HepG2 (cell line): ENCODE measurements at regions not wholly inside any gene's neighbourhood (a gene's known extent, or its start where the extent isn't known, plus 50 kb on each side); places are given as distances from the start of the nearest gene placed in this dataset.

ENCODE experiments used
- ATF1 ChIP-seq: IDR thresholded peaks from 2 replicates; pipeline ENCODE4 v1.6.1; 2016; ENCODE audit warnings: mild to moderate bottlenecking, control low read depth
- PRDM10 ChIP-seq: sonication (generic); formaldehyde crosslinking; IDR thresholded peaks from 2 replicates; pipeline ENCODE4 v1.4.0; 2020; ENCODE audit warnings: low read depth, missing genetic modification reagents
- TBL1XR1 ChIP-seq: fragments of 150-350 bp; IDR thresholded peaks from 2 replicates; pipeline ENCODE4 v1.6.1; 2014; ENCODE audit warnings: borderline replicate concordance, low read length; ENCODE audit not compliant: partially characterized antibody
- ZNF609 ChIP-seq: sonication (generic); formaldehyde crosslinking; IDR thresholded peaks from 2 replicates; pipeline ENCODE4 v1.4.0; 2020; ENCODE audit warnings: mild to moderate bottlenecking, missing genetic modification reagents, borderline replicate concordance
- ZNF737 ChIP-seq: sonication (generic); formaldehyde crosslinking; IDR thresholded peaks from 2 replicates; pipeline ENCODE4 v1.5.0; 2020; ENCODE audit warnings: missing genetic modification reagents, mild to moderate bottlenecking, borderline replicate concordance
- ZNF83 ChIP-seq: sonication (generic); formaldehyde crosslinking; IDR thresholded peaks from 2 replicates; pipeline ENCODE4 v1.4.0; 2020; ENCODE audit warnings: missing genetic modification reagents, mild to moderate bottlenecking, borderline replicate concordance

- TF ChIP-seq PRDM10 (CRISPR knock-in tag) (no peak), ZNF83 (no peak), ZNF737 (CRISPR knock-in tag) (no peak), ZNF609 (no peak), ATF1 (CRISPR knock-in tag) (no peak), TBL1XR1 (no peak)
- TF ChIP-seq, all 625 proteins: peak for 0
Measured at GRCh38 chr18:40447820-40448219, 1507.2 kb upstream of the PIK3C3 start (continued).
